OCI-LY7 (cell line): ENCODE measurements at regions not wholly inside any gene's neighbourhood (a gene's known extent, or its start where the extent isn't known, plus 50 kb on each side); places are given as distances from the start of the nearest gene placed in this dataset.

Experiments used
- CTCF ChIP-seq: fragments of 200-600 bp; sonication (generic); conservative IDR thresholded peaks from 2 replicates; pipeline ENCODE4 v1.5.1; 2014; ENCODE audit warnings: mild to moderate bottlenecking, antibody characterized with exemption, low read length, moderate library complexity, mixed read lengths
- EZH2phosphoT487 ChIP-seq: fragments of 200-600 bp; sonication (generic); IDR thresholded peaks from 2 replicates; pipeline ENCODE4 v1.6.1; 2018; ENCODE audit warnings: low read depth, borderline replicate concordance, mild to moderate bottlenecking, mixed run types, antibody characterized with exemption, low read length, moderate library complexity, mixed read lengths

- TF ChIP-seq CTCF (no peak), EZH2phosphoT487 (no peak)
Observed at GRCh38 chr15:61337541-61337940, 108.4 kb upstream of the RORA start.
